MM.1S (cell line): ENCODE measurements at regions not wholly inside any gene's neighbourhood (a gene's known extent, or its start where the extent isn't known, plus 50 kb on each side); places are given as distances from the start of the nearest gene placed in this dataset.
"Not testable (repeated sequence)": the region's sequence is repeated elsewhere in the genome, so short reads cannot be mapped to it uniquely, and the experiment has no call there.

ENCODE experiments used
- DNase-seq: peaks from one replicate; pipeline ENCODE4 v3.0.0-alpha.2; 2015
- H2AFZ ChIP-seq: fragments of 300-600 bp; sonication (generic); 2 replicates; pipeline ENCODE4 v1.6.0; 2016; ENCODE audit warnings: antibody characterized with exemption, low read length
- H3F3A ChIP-seq: fragments of 300-600 bp; sonication (generic); 2 replicates; pipeline ENCODE4 v1.6.1; 2016; ENCODE audit warnings: mild to moderate bottlenecking, antibody characterized with exemption, low read length, moderate library complexity, mixed read lengths; ENCODE audit not compliant: insufficient read depth
- H3K27ac ChIP-seq: fragments of 300-600 bp; sonication (generic); 2 replicates; pipeline ENCODE4 v1.5.1; 2016; ENCODE audit warnings: mild to moderate bottlenecking, low read length
- H3K27me3 ChIP-seq: fragments of 300-600 bp; sonication (generic); replicated peaks from 2 replicates; pipeline ENCODE4 v1.6.0; 2016; ENCODE audit warnings: low read length; ENCODE audit not compliant: insufficient read depth
- H3K36me3 ChIP-seq: fragments of 300-600 bp; sonication (generic); replicated peaks from 2 replicates; pipeline ENCODE4 v1.6.1; 2016; ENCODE audit warnings: mild to moderate bottlenecking, low read length, mixed read lengths; ENCODE audit not compliant: insufficient read depth
- H3K4me1 ChIP-seq: fragments of 300-600 bp; sonication (generic); 2 replicates; pipeline ENCODE4 v1.6.1; 2016; ENCODE audit warnings: low read length, mixed read lengths
- H3K4me2 ChIP-seq: fragments of 300-600 bp; sonication (generic); 2 replicates; pipeline ENCODE4 v1.6.0; 2016; ENCODE audit warnings: low read depth, low read length
- H3K4me3 ChIP-seq: fragments of 300-600 bp; sonication (generic); 2 replicates; pipeline ENCODE4 v1.5.1; 2016; ENCODE audit warnings: low read length, mixed read lengths
- H3K79me2 ChIP-seq: fragments of 300-600 bp; sonication (generic); 2 replicates; pipeline ENCODE4 v1.6.1; 2016; ENCODE audit warnings: mixed run types, low read length, mixed read lengths
- H3K9ac ChIP-seq: fragments of 300-600 bp; sonication (generic); 2 replicates; pipeline ENCODE4 v1.6.1; 2016; ENCODE audit warnings: low read length, mixed read lengths
- H3K9me2 ChIP-seq: fragments of 300-600 bp; sonication (generic); replicated peaks from 2 replicates; pipeline ENCODE4 v1.6.1; 2016; ENCODE audit warnings: mild to moderate bottlenecking, low read length, mixed read lengths; ENCODE audit not compliant: insufficient read depth
- H3K9me3 ChIP-seq: fragments of 300-600 bp; sonication (generic); replicated peaks from 2 replicates; pipeline ENCODE4 v1.6.1; 2016; ENCODE audit warnings: mild to moderate bottlenecking, low read length, mixed read lengths; ENCODE audit not compliant: insufficient read depth
- H4K20me1 ChIP-seq: fragments of 300-600 bp; sonication (generic); 2 replicates; pipeline ENCODE4 v1.6.1; 2016; ENCODE audit warnings: mild to moderate bottlenecking, low read length, moderate library complexity, mixed read lengths; ENCODE audit not compliant: insufficient read depth
- CTCF ChIP-seq: fragments of 300-600 bp; sonication (generic); IDR thresholded peaks from 2 replicates; pipeline ENCODE4 v1.5.1; 2016; ENCODE audit warnings: antibody characterized with exemption, low read length, mixed read lengths
- EZH2 ChIP-seq: fragments of 300-600 bp; sonication (generic); optimal IDR thresholded peaks from 2 replicates; pipeline ENCODE3; 2017; ENCODE audit warnings: low read depth, mild to moderate bottlenecking, antibody characterized with exemption, low read length, mixed read lengths
- EZH2phosphoT487 ChIP-seq: fragments of 300-600 bp; sonication (generic); IDR thresholded peaks from 2 replicates; pipeline ENCODE4 v1.6.1; 2018; ENCODE audit warnings: antibody characterized with exemption, low read length

- Histone ChIP-seq H3K4me3 (no peak overlapping the region), H3K79me2 (no peaks in the 10 kb centered on the region), H3K36me3 (no peaks in the 10 kb centered on the region), H3K27ac (no peak overlapping the region), H3K4me1 (peaks cover 13% of the 10 kb centered on the region), H3K4me2 (no peak overlapping the region), H3K27me3 (no peaks in the 10 kb centered on the region), H2AFZ (no peak overlapping the region), H3K9me2 (no peaks in the 10 kb centered on the region), H4K20me1 (no peaks in the 10 kb centered on the region), H3K9me3 (no peaks in the 10 kb centered on the region), H3K9ac (no peak overlapping the region), H3F3A (0 out of 2 replicates have a peak, but pooled peaks cover 4% of the 10 kb centered on the region)
- no peak for DNase-seq
- TF ChIP-seq EZH2, result no peak
- no peak for TF ChIP-seq CTCF
Measured at GRCh38 chr1:191508239-191508638, 650.0 kb upstream of the RGS18 start.

GRCh38 chr1:191511480-191511879 is 646.8 kb upstream of the RGS18 start:
- H3F3A ChIP-seq, H3K9me2 ChIP-seq, H3K27me3 ChIP-seq, H3K4me3 ChIP-seq, H2AFZ ChIP-seq, H3K36me3 ChIP-seq, H3K79me2 ChIP-seq, H3K9me3 ChIP-seq, H4K20me1 ChIP-seq, H3K9ac ChIP-seq: not testable (repeated sequence)
- DNase-seq, result peak; percentile 83
- Histone ChIP-seq H3K4me2 (peak overlapping the region; percentile 18), H3K27ac (peak overlapping the region; percentile 42; the same call in 1 of the 2 replicates), H3K4me1 (peaks cover 13% of the 10 kb centered on the region)

- Histone ChIP-seq H3K9me2 (no peaks in the 10 kb centered on the region), H3F3A (no peaks in the 10 kb centered on the region), H4K20me1 (no peaks in the 10 kb centered on the region), H3K27ac (no peak overlapping the region), H2AFZ (no peak overlapping the region), H3K36me3 (no peaks in the 10 kb centered on the region), H3K4me2 (no peak overlapping the region), H3K9me3 (no peaks in the 10 kb centered on the region), H3K27me3 (no peaks in the 10 kb centered on the region), H3K79me2 (no peaks in the 10 kb centered on the region), H3K4me3 (no peak overlapping the region), H3K9ac (no peak overlapping the region), H3K4me1 (no peaks in the 10 kb centered on the region)
- no peak for DNase-seq
- no peak for TF ChIP-seq EZH2phosphoT487
- no peak for TF ChIP-seq CTCF
- TF ChIP-seq EZH2, result no peak
Measured at GRCh38 chr1:191517826-191518225, 640.4 kb upstream of the RGS18 start.

- Histone ChIP-seq H3K36me3 (no peaks in the 10 kb centered on the region), H4K20me1 (no peaks in the 10 kb centered on the region), H3K4me2 (no peak overlapping the region), H2AFZ (no peak overlapping the region), H3K4me3 (no peak overlapping the region), H3K79me2 (no peaks in the 10 kb centered on the region), H3K27me3 (no peaks in the 10 kb centered on the region), H3K27ac (no peak overlapping the region), H3K9me3 (no peaks in the 10 kb centered on the region), H3K9me2 (no peaks in the 10 kb centered on the region), H3K9ac (no peak overlapping the region), H3F3A (no peaks in the 10 kb centered on the region), H3K4me1 (no peaks in the 10 kb centered on the region)
- no peak for DNase-seq
- TF ChIP-seq EZH2 (no peak), EZH2phosphoT487 (no peak), CTCF (no peak)
Measured at GRCh38 chr1:191519519-191519918, 638.7 kb upstream of the RGS18 start.
